SK-N-MC (cell line): ENCODE measurements at regions not wholly inside any gene's neighbourhood (a gene's known extent, or its start where the extent isn't known, plus 50 kb on each side); places are given as distances from the start of the nearest gene placed in this dataset.

ENCODE experiments used
- DNase-seq: peaks from one replicate; pipeline ENCODE4 v3.0.0-alpha.2; 2011; ENCODE audit warnings: low read depth, low spot score
- H3K27ac ChIP-seq: fragments of 200-600 bp; sonication (generic); 2 replicates; pipeline ENCODE4 v1.5.1; 2016; ENCODE audit warnings: mixed run types
- H3K36me3 ChIP-seq: fragments of 200-600 bp; sonication (generic); 2 replicates; pipeline ENCODE4 v1.6.1; 2017; ENCODE audit warnings: antibody characterized with exemption, low read length, mixed read lengths; ENCODE audit not compliant: insufficient read depth
- H3K4me3 ChIP-seq: fragments of 200-600 bp; sonication (generic); 2 replicates; pipeline ENCODE4 v1.5.1; 2016
- H3K9ac ChIP-seq: fragments of 200-600 bp; sonication (generic); 2 replicates; pipeline ENCODE4 v1.8.0; 2017; ENCODE audit warnings: mixed run types, mixed read lengths; ENCODE audit not compliant: insufficient read length
- H3K9me3 ChIP-seq: fragments of 200-600 bp; sonication (generic); 2 replicates; pipeline ENCODE4 v1.6.1; 2017; ENCODE audit warnings: low read depth, mild to moderate bottlenecking, antibody characterized with exemption, low read length, moderate library complexity, mixed read lengths
- EZH2 ChIP-seq: fragments of 200-600 bp; sonication (generic); IDR thresholded peaks from one replicate; pipeline ENCODE4 v1.6.1; 2017; ENCODE audit warnings: antibody characterized with exemption
- FOXP2 ChIP-seq: optimal IDR thresholded peaks from 2 replicates; pipeline ENCODE3; 2011; ENCODE audit warnings: mild to moderate bottlenecking, moderate library complexity; ENCODE audit not compliant: insufficient read depth; ENCODE audit errors: extremely low read length, control extremely low read depth
- POLR2AphosphoS5 ChIP-seq: IDR thresholded peaks from 2 replicates; pipeline ENCODE4 v1.6.1; 2012; ENCODE audit warnings: mild to moderate bottlenecking, low read depth, low read length, borderline replicate concordance

- Histone ChIP-seq H3K9ac (no peak overlapping the region), H3K4me3 (no peak overlapping the region), H3K27ac (no peak overlapping the region), H3K9me3 (no peaks in the 10 kb centered on the region), H3K36me3 (no peaks in the 10 kb centered on the region)
- no peak for TF ChIP-seq FOXP2
- no peak for TF ChIP-seq EZH2
- no peak for TF ChIP-seq POLR2AphosphoS5
- DNase-seq, result no peak
These were observed 187.7 kb upstream of the ADAMTS5 start for GRCh38 chr21:27154451-27155129.

GRCh38 chr21:27152996-27153395 lies 186.1 kb upstream of the ADAMTS5 start:
- no peak overlapping the region for H3K27ac ChIP-seq
- H3K4me3 ChIP-seq, result no peak overlapping the region
- no peaks in the 10 kb centered on the region for H3K36me3 ChIP-seq
- no peaks in the 10 kb centered on the region for H3K9me3 ChIP-seq
- DNase-seq, result no peak
- H3K9ac ChIP-seq, result no peak overlapping the region
- TF ChIP-seq POLR2AphosphoS5 (no peak), EZH2 (no peak), FOXP2 (no peak)

GRCh38 chr21:27149034-27149433 lies 182.1 kb upstream of the ADAMTS5 start:
- no peak for DNase-seq
- no peaks in the 10 kb centered on the region for H3K9me3 ChIP-seq
- H3K4me3 ChIP-seq, result no peak overlapping the region
- H3K9ac ChIP-seq, result no peak overlapping the region
- no peaks in the 10 kb centered on the region for H3K36me3 ChIP-seq
- no peak overlapping the region for H3K27ac ChIP-seq
- no peak for TF ChIP-seq POLR2AphosphoS5
- TF ChIP-seq FOXP2, result no peak
- TF ChIP-seq EZH2, result no peak

- Histone ChIP-seq H3K9me3 (no peaks in the 10 kb centered on the region), H3K36me3 (no peaks in the 10 kb centered on the region), H3K4me3 (no peak overlapping the region), H3K9ac (no peak overlapping the region), H3K27ac (no peak overlapping the region)
- no peak for DNase-seq
- TF ChIP-seq POLR2AphosphoS5, result no peak
- TF ChIP-seq FOXP2, result no peak
- TF ChIP-seq EZH2, result no peak
These were observed 179.4 kb upstream of the ADAMTS5 start for GRCh38 chr21:27146268-27146667.

- no peak for DNase-seq
- Histone ChIP-seq H3K9me3 (no peaks in the 10 kb centered on the region), H3K27ac (no peak overlapping the region), H3K9ac (no peak overlapping the region), H3K36me3 (no peaks in the 10 kb centered on the region), H3K4me3 (no peak overlapping the region)
- TF ChIP-seq EZH2 (no peak), FOXP2 (no peak), POLR2AphosphoS5 (no peak)
These were observed 178.4 kb upstream of the ADAMTS5 start for GRCh38 chr21:27145134-27145798.

- TF ChIP-seq FOXP2 (no peak), POLR2AphosphoS5 (no peak), EZH2 (no peak)
- DNase-seq, result no peak
- Histone ChIP-seq H3K9me3 (no peaks in the 10 kb centered on the region), H3K4me3 (no peak overlapping the region), H3K36me3 (no peaks in the 10 kb centered on the region), H3K9ac (no peak overlapping the region), H3K27ac (no peak overlapping the region)
These were observed 176.6 kb upstream of the ADAMTS5 start for GRCh38 chr21:27143476-27143875.

- Histone ChIP-seq H3K36me3 (no peaks in the 10 kb centered on the region), H3K9ac (no peak overlapping the region), H3K4me3 (no peak overlapping the region), H3K9me3 (no peaks in the 10 kb centered on the region), H3K27ac (no peak overlapping the region)
- DNase-seq, result no peak
- no peak for TF ChIP-seq POLR2AphosphoS5
- no peak for TF ChIP-seq EZH2
- no peak for TF ChIP-seq FOXP2
These were observed 172.6 kb upstream of the ADAMTS5 start for GRCh38 chr21:27139526-27139925.

- H3K4me3 ChIP-seq, result no peak overlapping the region
- DNase-seq, result no peak
- no peaks in the 10 kb centered on the region for H3K9me3 ChIP-seq
These were observed 167.6 kb upstream of the ADAMTS5 start for GRCh38 chr21:27134516-27134915.

More at GRCh38 chr21:27134516-27134915, 167.6 kb upstream of the ADAMTS5 start:
- no peak for TF ChIP-seq EZH2
- no peak for TF ChIP-seq FOXP2
- no peak for TF ChIP-seq POLR2AphosphoS5
- Histone ChIP-seq H3K36me3 (no peaks in the 10 kb centered on the region), H3K9ac (no peak overlapping the region), H3K27ac (no peak overlapping the region)
